ENCODE measurements at regions not wholly inside any gene's neighbourhood (a gene's known extent, or its start where the extent isn't known, plus 50 kb on each side); places are given as distances from the start of the nearest gene placed in this dataset.
"Not testable (repeated sequence)": the region's sequence is repeated elsewhere in the genome, so short reads cannot be mapped to it uniquely, and the experiment has no call there.

DNA sequence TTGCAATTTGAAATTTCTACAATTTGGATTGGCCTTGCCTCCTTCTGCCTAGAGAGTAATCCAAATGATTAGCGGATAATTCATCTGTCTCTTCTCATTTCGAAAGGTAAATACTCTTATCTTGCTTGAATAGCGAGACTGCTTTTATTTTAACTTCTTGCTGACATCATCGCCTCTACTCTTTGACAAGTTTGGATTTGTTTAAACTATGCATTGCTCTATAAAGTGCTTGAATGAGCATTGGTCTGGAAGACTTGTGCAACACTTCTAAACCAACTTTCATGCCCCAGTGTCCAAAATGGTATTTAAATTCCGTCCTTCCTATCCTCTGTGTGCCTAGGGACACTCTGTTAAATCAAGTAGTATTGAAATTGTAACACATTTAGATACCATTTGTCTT is 384.1 kb upstream of the SLC35B3 start:
- no peak for DNase-seq

DNA sequence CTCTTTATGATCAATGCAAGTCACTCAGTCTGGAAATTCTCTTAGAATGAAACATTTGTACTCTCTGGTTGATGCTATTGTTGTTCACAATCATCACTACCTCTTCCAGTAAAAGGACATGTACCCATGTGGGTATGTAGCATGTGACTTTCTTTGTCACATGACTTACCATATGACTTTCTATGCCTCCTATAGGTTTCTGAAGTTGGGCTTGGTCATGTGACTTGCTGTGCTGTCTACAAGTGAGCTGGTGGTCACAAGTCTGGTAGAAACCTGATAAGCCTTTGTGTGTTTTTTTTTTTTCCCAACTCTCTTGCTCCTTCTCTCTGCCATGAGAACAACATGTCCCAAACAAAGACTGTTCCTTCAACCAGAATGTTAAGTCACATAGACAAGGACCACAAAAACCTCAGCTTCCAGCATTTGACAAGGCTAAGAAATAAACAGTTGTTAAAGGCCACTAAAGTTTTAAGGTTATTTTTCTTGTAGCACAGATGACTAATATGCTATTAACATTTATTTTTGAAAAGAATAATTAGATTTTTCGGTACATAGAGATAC is 379.2 kb upstream of the SLC35B3 start:
- no peak for DNase-seq

DNA sequence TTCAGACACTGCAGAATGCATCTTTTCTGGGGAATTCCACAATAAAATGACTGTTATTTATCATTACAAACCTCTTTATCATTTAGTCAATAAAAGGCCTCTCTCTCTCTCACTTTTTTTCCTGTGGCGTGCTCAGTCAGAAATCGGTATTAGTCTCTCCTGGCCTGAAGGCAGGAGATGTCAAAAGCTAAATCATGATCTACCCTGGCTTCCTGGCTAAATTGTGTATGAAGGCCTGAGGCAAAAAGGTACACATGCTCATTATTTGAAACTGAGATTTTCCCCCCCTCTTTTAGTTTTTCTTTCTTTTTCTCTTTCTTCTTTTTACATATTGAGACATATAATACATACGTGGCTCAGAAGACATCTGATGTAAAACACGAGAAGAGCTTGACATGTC is 375.0 kb upstream of the SLC35B3 start:
- no peak for DNase-seq

DNA sequence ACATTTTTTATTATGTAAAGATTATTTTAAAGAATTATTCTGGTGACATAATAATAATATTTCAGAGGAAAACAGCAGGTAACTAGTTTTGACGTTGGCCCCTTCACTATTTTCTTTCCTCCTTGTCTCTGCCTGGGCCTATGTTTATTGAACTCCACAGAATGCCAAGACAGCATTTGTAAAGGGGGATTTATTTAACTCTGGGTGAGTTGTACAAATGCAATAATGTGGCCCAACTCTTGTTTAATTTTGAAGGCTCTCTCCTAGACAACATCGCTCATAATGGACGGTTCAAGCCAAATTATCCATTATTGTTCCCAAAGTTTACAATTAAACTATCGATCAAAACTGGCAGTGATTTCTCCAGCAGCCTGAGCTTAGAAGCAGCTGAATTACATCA is 374.3 kb upstream of the SLC35B3 start:
- DNase-seq = no peak

DNA sequence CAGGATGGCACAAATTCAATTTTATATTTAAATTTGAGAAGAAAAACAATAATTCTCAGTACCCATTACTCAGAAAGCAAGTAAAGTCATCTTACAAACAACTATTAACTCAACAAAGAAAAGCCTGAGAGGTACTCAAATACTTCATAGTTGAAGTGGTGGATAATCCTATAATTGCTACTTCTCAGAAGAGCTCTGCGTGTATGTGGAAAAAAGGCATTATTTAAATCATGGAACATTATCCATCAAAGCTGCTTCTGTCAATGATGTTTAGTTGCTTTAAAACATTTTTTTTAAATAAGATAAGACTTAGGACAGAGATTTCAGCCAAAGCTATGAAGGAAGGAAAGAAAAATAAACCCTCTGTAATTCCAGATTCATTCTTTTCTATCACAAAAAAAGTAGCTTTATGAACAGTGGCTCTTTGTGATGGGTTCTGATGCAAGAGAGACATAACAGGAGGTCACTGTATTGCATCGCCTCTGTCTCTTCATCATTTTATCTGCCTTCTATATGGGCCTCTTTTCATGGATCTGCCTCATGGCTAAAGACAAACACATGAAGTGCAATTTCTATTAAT is 367.9 kb upstream of the SLC35B3 start:
- DNase-seq = no peak

DNA sequence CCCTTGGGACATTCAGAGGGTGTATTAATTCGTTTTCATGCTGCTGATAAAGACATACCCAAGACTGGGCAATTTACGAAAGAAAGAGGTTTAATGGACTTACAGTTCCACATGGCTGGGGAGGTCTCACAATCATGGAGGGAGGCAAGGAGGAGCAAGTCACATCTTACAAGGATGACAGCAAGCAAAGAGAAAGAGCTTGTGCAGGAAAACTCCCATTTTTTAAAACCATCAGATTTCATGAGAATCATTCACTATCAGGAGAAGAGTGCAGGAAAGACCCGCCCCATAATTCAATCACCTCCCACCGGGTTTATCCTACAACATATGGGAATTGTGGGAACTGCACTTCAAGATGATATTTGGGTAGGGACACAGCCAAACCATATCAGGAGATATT is 367.1 kb upstream of the SLC35B3 start:
- not testable (repeated sequence) for DNase-seq

DNA sequence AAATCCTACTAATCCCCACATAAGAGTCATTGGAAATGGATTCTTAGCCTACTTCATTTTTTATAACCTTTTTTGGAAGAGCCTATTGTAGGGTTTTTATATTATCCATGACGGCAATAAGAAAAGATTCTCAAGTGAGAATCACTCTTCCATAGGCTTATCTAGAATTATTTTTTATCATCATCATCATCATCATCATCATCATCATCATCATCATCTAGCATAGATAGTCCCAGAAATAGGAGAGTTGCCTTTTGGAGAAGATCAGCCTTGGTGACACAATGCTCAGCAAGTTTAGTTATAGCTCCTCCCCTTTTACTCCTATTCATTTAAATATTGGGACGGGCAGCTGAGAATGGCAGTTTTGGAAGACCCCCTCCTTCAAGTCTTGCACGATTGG is 359.1 kb upstream of the SLC35B3 start:
- no peak for DNase-seq

DNA sequence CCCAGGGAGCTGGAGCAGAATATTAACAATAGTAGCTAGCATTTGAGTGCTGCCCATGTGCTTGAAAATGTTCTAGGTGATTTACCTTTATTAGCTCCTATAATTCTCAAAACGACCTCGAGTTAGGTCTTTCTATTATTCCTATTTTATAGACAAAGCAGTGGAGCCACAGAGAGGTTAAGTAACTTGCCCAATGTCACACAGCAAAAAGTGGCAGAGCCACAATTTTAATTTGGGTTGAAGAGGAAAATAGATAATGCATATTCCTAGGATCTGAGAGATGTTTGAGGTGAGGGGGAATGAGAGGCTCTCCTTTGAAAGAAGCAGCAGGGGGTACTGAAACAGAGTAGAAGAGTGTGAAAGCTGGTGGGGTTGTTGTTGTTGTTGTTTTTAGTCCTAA is 354.5 kb upstream of the SLC35B3 start:
- DNase-seq = no peak

DNA sequence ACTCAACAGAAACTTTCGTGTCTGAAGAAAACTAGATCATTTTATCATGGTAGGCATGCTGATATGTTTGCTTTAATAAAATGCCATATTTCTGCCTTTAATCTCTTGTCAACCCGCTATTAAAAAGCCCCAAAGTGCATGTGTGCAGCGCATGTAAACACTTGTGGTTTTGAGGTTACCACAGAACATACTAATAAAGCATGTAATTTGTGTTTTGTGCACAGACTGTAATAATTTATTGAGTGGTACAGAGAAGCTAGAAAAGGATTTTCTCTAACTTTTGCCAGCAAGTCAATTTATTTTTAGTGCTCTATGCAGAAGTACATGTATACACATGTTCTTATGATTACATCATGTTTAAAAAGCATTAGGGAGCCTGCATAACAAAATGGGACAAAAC is 349.9 kb upstream of the SLC35B3 start:
- DNase-seq = no peak

DNA sequence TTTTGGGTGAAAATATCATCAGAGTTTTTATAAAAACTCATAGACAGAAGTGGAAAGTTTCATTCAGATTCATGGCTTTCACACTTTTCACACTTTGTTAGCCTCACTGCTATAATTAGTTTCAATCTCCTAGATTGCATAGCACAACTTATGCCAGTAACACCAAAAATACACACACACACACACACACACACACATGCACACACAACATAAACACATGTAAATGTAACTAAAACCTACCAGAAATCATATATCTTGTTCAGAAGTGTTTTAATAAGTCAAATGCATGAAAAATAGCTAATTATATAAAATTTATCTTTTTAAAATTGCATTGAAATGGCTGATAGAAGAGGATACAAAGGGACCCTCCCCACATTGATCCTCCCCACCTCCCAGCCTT is 347.8 kb upstream of the SLC35B3 start:
- no peak for DNase-seq

DNA sequence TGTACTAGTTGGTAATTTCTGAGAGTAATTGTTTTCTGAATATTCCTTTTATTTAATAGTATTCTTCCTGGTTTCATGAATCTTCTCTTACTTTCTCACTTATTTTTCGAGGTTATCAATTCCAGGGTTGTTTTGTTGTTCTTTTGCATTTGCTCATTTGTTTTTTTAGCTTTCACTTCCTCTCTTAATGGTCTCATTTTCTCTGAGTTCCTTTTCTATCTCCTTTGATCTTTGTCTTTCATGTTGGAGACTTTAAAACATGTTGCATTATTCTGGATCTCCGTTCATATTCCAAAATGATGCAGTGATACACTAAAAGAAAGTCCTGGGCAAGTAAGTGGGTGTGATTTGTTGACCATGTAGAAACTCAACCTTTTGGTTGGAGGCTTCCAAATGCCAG is 345.3 kb upstream of the SLC35B3 start:
- no peak for DNase-seq

DNA sequence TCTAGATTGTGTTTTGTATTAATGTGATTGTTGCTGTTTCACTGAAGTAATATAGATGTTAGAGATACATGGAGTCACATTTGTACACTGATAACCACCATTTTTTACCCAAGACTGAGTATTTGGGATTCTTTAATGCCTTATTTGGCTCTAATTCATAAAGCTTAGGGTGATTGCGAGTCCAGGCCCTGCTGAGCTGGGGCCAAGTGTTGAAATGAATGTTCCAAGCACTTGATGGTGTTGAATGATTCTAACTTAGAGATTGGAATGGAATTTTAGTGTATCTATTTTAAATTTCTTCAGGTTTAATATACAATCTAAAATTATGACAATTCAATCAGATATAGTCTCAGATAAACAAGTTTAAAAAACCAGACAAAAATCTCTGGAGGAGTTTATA is 329.4 kb upstream of the SLC35B3 start:
- no peak for DNase-seq

DNA sequence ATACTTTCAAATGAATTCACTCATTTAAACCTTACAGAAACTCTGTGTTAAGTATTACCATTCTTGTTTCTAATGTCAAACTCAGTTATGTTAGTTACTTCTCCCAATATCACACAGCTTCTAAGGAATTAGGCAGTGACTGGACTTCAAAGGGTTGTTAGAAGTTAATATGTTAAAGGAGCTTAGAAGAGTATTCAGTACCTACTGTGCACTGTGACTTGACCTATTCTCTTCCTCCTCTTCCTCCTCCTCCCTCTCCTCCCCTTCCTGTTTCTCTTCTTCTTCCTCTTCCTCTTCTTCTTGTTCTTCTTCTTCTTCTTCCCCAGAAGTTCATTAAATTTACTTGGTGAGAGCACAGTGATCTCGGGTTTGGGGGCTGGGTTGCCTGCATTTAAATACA is 325.6 kb upstream of the SLC35B3 start:
- DNase-seq = no peak

DNA sequence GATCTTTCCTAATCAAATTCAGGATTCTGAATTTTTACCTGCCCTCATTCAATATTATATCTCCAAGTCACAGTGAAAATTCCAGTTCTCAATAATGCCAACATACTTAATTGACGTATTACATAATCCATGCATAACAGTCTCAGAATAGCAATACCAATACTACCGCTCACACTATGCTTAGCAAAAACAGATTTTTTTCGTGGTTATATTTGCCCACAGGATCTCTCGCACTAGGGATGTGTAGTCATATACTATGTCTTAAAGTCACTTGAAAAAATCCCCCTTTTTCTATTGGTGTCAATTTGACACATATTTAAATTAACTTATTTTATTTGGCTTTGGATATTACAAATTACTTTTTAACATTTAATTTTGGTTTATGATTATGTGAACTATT is 323.1 kb upstream of the SLC35B3 start:
- DNase-seq = no peak

DNA sequence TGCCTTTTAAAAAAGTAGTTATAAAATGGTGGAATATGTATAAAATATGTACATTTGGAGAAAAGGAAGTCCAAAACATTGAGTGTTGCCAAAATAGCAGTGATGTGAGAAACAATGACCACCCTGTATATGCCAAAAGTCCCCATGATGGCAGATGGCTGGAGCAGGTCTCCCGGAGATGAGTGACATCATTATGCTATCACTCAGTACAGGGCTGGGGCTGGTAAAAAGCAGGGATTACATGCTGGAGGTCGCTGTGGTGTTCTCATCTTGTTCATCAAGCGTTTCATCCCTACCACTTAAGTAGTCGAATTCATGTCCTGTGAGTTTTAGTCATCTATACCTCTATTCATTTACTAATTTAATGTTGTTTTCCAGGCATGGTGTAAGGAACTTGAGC is 315.3 kb upstream of the SLC35B3 start:
- DNase-seq = no peak

DNA sequence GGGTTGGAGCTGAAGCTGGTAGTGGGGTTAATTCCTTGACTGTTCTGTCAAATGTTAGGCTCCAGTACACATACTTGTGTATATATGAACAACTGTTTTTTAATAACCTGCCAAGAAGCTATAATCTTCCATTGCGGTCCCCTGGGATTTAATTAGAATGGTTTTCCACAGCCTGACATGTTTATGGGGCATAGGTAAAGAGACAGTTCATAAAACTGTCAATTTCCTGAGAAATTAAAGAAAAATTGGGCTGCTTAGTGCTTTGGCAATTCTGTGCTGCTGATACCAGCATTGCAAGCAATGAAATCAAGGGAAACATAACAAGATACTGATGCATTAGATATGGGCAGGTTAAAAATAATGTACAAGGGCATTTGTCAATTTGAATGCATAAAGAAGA is 314.1 kb upstream of the SLC35B3 start:
- no peak for DNase-seq

DNA sequence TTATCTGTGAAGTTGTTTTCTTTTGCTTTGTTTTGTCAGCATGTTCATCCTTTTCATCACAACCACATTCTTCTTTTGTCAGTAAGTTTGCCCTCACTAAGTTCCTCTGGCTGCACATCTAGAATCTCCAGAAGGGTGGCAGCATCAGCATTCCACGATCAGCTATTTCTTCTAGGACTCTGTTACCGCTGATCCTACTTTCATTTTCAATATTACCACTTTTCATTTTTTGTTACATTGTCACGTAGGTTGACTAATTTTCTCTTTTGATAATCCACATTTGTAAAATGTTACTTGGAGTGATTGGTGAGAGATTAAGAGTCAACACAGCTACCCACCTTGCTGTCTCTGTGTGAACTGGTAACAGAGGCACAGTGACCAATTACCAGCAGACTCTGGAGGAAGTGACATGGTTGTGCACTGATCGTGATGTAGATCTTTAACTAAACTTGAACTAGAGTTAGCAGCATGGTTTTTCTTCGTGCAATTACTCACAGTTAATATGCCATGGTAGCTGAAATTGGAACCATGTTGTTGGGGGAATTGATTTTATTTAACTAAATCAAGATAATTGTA is 307.9 kb upstream of the SLC35B3 start:
- DNase-seq = no peak

DNA sequence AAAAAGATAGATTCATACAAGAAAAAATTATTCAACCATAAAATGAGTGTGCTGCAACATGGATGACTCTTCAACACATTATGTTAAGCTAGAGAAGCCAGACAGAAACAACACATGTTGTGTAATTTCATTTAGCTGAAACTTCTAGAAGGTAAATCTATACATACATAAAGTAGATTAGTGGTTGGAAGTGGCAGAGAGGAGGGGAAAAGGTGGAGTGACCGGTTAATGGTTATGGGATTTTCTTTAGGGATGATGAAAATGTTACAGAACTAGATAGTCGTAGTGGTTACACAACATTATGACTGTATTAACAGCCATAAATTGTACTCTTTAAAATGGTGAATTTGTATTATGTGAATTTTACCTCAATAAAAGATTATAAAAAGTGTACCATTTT is 304.1 kb upstream of the SLC35B3 start:
- no peak for DNase-seq

DNA sequence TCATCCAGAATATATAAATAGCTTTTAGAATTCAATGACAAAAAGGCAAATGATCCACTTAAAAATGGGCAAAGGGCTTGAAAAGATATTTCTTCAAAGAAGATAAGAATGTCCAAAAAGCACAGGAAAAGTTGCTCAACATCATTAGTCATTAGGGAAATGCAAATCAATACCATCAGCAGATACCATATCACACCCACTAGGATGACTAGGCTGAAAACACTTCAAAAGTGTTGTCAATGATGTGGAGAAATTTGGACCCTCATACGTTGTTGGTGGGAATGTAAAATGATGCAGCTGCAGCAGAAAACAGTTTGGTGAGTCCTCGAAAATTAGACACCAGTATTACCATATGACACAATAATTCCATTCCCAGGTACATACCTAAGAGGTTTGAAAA is 303.6 kb upstream of the SLC35B3 start:
- DNase-seq = no peak

DNA sequence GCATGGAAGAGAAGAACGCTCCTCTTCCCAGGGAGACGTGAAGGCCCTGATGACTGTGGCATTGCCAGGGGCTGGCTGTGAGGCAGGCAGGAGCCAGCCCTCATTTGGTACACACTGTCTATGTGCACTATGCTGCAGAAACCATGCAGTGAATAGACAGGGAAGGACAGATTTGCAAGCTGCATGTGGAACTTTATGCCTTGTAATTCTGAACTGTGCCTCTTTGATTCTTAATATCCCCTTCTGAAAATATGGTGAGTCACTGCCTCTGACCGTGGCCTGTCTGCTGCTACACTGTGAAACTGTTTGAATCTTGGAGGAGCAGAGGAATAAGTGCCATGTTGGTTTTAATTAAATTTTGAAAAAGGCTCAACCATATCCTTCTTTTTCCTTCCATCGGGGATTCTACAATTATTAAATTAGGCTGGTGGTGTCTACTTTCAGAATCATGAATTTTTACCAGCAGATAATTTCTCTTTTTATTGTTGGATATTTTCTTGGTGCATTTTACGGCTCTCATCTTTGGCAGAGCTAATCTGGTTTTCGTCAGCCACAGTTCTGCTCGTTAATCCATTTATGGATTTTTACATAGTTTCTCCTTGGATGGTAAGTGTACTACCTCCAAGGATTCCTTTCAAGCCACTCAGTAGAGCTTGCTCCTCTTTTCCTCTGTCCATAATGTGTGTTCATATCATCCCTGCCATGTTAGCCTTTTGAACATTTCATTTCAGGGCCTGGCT is 301.0 kb upstream of the SLC35B3 start:
- DNase-seq = no peak

DNA sequence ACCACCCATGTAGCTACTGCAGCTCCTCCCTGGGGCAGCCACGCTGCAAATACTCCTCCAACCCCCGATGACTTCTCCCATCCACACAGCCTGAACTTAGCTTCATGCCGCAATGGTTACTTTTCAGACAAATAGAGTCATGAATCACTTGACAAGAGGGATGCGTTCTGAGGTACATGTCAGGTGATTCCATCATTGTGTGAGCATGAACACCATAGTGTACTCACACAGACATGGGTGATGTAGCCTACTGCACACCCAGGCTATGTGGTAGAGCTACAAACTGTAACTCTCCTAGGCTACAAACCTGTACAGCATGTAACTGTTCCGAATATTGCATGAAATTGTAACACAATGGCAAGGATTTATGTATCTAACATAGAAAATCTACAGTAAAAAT is 298.5 kb upstream of the SLC35B3 start:
- DNase-seq = no peak

DNA sequence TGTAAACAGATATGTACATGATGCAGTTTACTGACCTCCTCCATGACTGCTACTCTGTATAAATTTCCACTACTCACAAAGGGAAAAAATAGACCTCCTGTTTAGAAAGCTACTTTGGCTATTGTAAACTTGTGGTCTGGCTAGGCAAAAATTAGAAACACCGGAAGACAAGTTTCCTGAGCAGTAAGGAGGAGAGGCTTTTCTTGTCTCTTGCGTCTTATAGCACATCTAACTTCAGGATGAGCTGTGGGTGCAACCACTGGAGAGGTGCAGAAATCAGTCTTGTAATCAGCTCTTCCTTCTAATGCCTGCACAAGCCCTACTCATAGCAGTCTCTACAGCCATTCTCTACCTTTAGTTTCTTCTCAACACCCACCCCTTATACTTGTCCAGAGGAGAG is 296.5 kb upstream of the SLC35B3 start:
- no peak for DNase-seq

DNA sequence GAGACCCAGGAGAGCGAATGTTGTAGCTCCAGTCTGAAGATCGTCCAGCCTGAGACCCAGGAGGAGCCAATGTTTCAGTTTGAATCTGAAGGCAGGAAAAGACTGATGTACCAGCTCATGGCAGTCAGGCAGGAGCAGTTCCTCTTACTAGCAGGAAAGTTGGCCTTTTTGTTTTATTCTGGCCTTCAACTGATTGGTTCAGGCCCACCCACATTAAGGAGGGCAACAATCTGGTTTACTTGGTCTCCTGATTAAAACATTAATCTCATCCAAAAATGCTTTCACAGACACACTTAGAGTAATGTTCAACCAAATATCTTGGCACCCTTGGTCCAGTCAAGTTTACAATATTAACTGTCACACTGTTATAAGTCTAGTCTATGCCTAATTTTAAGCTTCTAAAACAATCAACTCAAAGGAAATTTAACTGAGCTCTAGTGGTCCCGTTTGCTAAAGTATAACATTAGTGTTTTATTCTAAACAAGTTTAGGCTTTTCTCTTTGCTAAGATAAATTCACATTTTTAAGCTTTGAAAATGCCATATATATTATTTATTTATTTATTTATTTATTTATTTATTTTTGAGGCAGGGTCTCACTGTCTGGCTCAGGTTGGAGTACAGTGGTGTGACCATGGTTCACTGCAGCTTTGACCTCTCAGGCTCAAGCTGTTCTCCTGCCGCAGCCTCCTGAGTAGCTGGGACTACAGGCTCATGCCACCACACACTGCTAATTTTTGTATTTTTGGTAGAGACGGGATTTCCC is 275.5 kb upstream of the SLC35B3 start:
- no peak for DNase-seq

Measured in occipital lobe (tissue), 1 donor.